ENCODE measurements at regions not wholly inside any gene's neighbourhood (a gene's known extent, or its start where the extent isn't known, plus 50 kb on each side); places are given as distances from the start of the nearest gene placed in this dataset.

- Histone ChIP-seq H3K4me1 (ENCODE audit: control insufficient read depth in 2 of 3, insufficient read depth in 2 of 3, low read depth in 1 of 3, low read length in 3 of 3) (no peaks in the 10 kb centered on the region), H3K36me3 (ENCODE audit: control insufficient read depth in 2 of 3, insufficient read depth in 3 of 3, low read length in 3 of 3) (no peaks in the 10 kb centered on the region), H3K9me3 (ENCODE audit: control insufficient read depth in 2 of 3, insufficient read depth in 1 of 3, low read length in 3 of 3) (no peaks in the 10 kb centered on the region), H3K9ac (ENCODE audit: low read length in 3 of 3) (no peak overlapping the region), H3K4me3 (ENCODE audit: low read length in 3 of 3) (no peak overlapping the region), H3K27ac (ENCODE audit: low read depth in 2 of 2, low read length in 2 of 2) (no peak overlapping the region), H3K27me3 (ENCODE audit: control insufficient read depth, insufficient read depth, low read length) (no peaks in the 10 kb centered on the region)
- DNase-seq (no peak), FAIRE-seq (no peak)
- intact Hi-C loops (cut with DNase I): no loop called here
- TF ChIP-seq, protein P1, sequence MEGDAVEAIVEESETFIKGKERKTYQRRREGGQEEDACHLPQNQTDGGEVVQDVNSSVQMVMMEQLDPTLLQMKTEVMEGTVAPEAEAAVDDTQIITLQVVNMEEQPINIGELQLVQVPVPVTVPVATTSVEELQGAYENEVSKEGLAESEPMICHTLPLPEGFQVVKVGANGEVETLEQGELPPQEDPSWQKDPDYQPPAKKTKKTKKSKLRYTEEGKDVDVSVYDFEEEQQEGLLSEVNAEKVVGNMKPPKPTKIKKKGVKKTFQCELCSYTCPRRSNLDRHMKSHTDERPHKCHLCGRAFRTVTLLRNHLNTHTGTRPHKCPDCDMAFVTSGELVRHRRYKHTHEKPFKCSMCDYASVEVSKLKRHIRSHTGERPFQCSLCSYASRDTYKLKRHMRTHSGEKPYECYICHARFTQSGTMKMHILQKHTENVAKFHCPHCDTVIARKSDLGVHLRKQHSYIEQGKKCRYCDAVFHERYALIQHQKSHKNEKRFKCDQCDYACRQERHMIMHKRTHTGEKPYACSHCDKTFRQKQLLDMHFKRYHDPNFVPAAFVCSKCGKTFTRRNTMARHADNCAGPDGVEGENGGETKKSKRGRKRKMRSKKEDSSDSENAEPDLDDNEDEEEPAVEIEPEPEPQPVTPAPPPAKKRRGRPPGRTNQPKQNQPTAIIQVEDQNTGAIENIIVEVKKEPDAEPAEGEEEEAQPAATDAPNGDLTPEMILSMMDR (IDR thresholded peaks at IDR 0.05; ENCODE audit: borderline replicate concordance, extremely low read depth, insufficient read depth): no peak
Measured at GRCh38 chr10:8911032-8911431, 856.5 kb downstream of the GATA3 start.

DNA sequence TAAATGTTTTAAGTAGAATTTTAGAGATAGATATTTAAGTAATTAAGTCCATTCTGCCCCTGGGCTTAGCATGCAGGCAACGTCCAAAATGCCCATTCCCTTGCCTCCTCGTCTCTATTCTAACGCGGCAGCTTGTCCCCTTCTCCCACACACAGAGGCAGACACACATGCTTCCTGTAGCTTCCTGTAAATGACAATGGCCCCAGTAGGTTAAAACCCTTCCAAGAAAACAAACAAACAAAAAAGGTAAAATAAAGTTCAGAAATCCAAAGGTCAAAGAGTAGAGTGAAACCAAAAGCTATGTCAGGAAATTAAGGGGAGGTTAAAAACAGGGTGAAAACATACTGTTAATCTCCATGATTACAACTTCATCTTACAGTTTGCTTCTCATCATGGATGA, 857.6 kb downstream of the GATA3 start:
- DNase-seq: peak in 2 of 5 donors; percentile 47 to 58
- no peak for FAIRE-seq
- TF ChIP-seq, protein P1 (IDR thresholded peaks at IDR 0.05; ENCODE audit: borderline replicate concordance, extremely low read depth, insufficient read depth): no peak

GRCh38 chr10:8913720-8914119, 859.2 kb downstream of the GATA3 start:
- no peaks in the 10 kb centered on the region for H3K27me3 ChIP-seq (ENCODE audit: control insufficient read depth, insufficient read depth, low read length)
- TF ChIP-seq, protein P1 (IDR thresholded peaks at IDR 0.05; ENCODE audit: borderline replicate concordance, extremely low read depth, insufficient read depth): no peak
- no peaks in the 10 kb centered on the region for H3K4me1 ChIP-seq (ENCODE audit: control insufficient read depth in 2 of 3, insufficient read depth in 2 of 3, low read depth in 1 of 3, low read length in 3 of 3)
- intact Hi-C loops (cut with DNase I): no loop called here
- no peak overlapping the region for H3K9ac ChIP-seq (ENCODE audit: low read length in 3 of 3)
- H3K27ac ChIP-seq (ENCODE audit: low read depth in 2 of 2, low read length in 2 of 2): no peak overlapping the region
- H3K36me3 ChIP-seq (ENCODE audit: control insufficient read depth in 2 of 3, insufficient read depth in 3 of 3, low read length in 3 of 3): no peaks in the 10 kb centered on the region
- FAIRE-seq (no peak), DNase-seq (peak in 1 of 5 donors; percentile 9)
- H3K4me3 ChIP-seq (ENCODE audit: low read length in 3 of 3): no peak overlapping the region
- no peaks in the 10 kb centered on the region for H3K9me3 ChIP-seq (ENCODE audit: control insufficient read depth in 2 of 3, insufficient read depth in 1 of 3, low read length in 3 of 3)

More for the DNA sequence above, 857.6 kb downstream of the GATA3 start:
- Histone ChIP-seq H3K9ac (ENCODE audit: low read length in 3 of 3) (no peak overlapping the region), H3K27ac (ENCODE audit: low read depth in 2 of 2, low read length in 2 of 2) (no peak overlapping the region), H3K4me3 (ENCODE audit: low read length in 3 of 3) (no peak overlapping the region), H3K9me3 (ENCODE audit: control insufficient read depth in 2 of 3, insufficient read depth in 1 of 3, low read length in 3 of 3) (no peaks in the 10 kb centered on the region), H3K36me3 (ENCODE audit: control insufficient read depth in 2 of 3, insufficient read depth in 3 of 3, low read length in 3 of 3) (no peaks in the 10 kb centered on the region), H3K27me3 (ENCODE audit: control insufficient read depth, insufficient read depth, low read length) (no peaks in the 10 kb centered on the region), H3K4me1 (ENCODE audit: control insufficient read depth in 2 of 3, insufficient read depth in 2 of 3, low read depth in 1 of 3, low read length in 3 of 3) (no peaks in the 10 kb centered on the region)
- intact Hi-C loops (cut with DNase I): no loop called here

- TF ChIP-seq, protein P1 (IDR thresholded peaks at IDR 0.05; ENCODE audit: borderline replicate concordance, extremely low read depth, insufficient read depth): no peak
- no peak overlapping the region for H3K9ac ChIP-seq (ENCODE audit: low read length in 3 of 3)
- FAIRE-seq: no peak
- peak in 1 of 5 donors; percentile 5 for DNase-seq
- no peak overlapping the region for H3K4me3 ChIP-seq (ENCODE audit: low read length in 3 of 3)
- H3K9me3 ChIP-seq (ENCODE audit: control insufficient read depth in 2 of 3, insufficient read depth in 1 of 3, low read length in 3 of 3): no peaks in the 10 kb centered on the region
- intact Hi-C loops (cut with DNase I): no loop called here
- H3K4me1 ChIP-seq (ENCODE audit: control insufficient read depth in 2 of 3, insufficient read depth in 2 of 3, low read depth in 1 of 3, low read length in 3 of 3): no peaks in the 10 kb centered on the region
- H3K27ac ChIP-seq (ENCODE audit: low read depth in 2 of 2, low read length in 2 of 2): no peak overlapping the region
- H3K36me3 ChIP-seq (ENCODE audit: control insufficient read depth in 2 of 3, insufficient read depth in 3 of 3, low read length in 3 of 3): no peaks in the 10 kb centered on the region
- no peaks in the 10 kb centered on the region for H3K27me3 ChIP-seq (ENCODE audit: control insufficient read depth, insufficient read depth, low read length)
Measured at GRCh38 chr10:8919280-8919679, 864.8 kb downstream of the GATA3 start.

All from kidney (tissue), 13 donors.